ENCODE measurements at regions not wholly inside any gene's neighbourhood (a gene's known extent, or its start where the extent isn't known, plus 50 kb on each side); places are given as distances from the start of the nearest gene placed in this dataset.

- DNase-seq = no peak
Measured at GRCh38 chrX:30949554-30949953, 60.5 kb upstream of the TAB3 start.

GRCh38 chrX:30948626-30949025 is 59.6 kb upstream of the TAB3 start:
- no peak for DNase-seq

- no peak for DNase-seq
Measured at GRCh38 chrX:30948051-30948450, 59.0 kb upstream of the TAB3 start.

- DNase-seq = no peak
Measured at GRCh38 chrX:30943984-30944383, 54.9 kb upstream of the TAB3 start.

GRCh38 chrX:30941898-30942297 is 52.8 kb upstream of the TAB3 start:
- no peak for DNase-seq

GRCh38 chrX:30939928-30940327 is 50.9 kb upstream of the TAB3 start:
- no peak for DNase-seq
